ENCODE measurements at regions not wholly inside any gene's neighbourhood (a gene's known extent, or its start where the extent isn't known, plus 50 kb on each side); places are given as distances from the start of the nearest gene placed in this dataset.

DNA sequence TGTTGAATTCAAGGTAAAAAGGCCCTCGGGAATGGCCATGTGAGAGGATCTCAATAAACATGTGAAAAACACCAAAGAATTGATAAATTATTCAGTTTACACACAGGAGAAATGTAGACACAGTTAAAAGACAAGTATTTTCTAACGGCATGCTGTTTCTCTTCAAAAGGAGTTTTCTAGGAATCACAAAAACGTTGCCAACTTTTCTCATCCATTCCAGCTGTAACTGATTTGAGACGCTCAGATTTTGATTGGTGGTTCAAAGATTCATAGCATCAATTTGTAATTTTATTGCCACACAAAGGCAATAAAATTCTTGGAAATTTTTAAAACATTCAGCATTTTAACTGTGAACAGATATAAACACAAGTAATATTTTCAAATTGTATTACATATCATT is 384.9 kb upstream of the PFKP start:
- TF ChIP-seq, protein P1, sequence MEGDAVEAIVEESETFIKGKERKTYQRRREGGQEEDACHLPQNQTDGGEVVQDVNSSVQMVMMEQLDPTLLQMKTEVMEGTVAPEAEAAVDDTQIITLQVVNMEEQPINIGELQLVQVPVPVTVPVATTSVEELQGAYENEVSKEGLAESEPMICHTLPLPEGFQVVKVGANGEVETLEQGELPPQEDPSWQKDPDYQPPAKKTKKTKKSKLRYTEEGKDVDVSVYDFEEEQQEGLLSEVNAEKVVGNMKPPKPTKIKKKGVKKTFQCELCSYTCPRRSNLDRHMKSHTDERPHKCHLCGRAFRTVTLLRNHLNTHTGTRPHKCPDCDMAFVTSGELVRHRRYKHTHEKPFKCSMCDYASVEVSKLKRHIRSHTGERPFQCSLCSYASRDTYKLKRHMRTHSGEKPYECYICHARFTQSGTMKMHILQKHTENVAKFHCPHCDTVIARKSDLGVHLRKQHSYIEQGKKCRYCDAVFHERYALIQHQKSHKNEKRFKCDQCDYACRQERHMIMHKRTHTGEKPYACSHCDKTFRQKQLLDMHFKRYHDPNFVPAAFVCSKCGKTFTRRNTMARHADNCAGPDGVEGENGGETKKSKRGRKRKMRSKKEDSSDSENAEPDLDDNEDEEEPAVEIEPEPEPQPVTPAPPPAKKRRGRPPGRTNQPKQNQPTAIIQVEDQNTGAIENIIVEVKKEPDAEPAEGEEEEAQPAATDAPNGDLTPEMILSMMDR (IDR thresholded peaks at IDR 0.05; ENCODE audit: extremely low read depth, missing control alignments): no peak
- no peak for DNase-seq (ENCODE audit: low spot score)

DNA sequence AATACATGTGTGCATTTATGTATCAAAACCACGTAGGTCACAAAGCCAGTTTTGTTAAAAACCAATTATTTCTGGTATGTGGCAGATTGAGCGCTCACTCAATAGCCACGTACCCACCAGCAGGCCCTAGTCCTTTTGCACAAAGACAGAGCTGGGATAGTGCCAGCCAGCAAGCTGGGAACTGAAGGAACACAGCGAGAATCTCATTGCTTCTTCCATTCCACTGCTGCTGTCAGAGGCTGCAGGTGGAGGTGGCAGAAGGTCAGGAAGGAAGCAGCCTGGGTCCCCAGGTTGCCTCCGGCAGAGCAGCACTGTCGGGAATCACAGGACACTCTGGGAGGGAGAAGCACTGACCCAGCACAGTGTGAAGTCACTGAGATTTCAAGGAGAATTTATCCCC is 385.5 kb upstream of the PFKP start:
- TF ChIP-seq, protein P1 (IDR thresholded peaks at IDR 0.05; ENCODE audit: extremely low read depth, missing control alignments): no peak
- DNase-seq (ENCODE audit: low spot score): no peak

- TF ChIP-seq, protein P1 (IDR thresholded peaks at IDR 0.05; ENCODE audit: extremely low read depth, missing control alignments): no peak
- DNase-seq (ENCODE audit: low spot score): no peak
These were observed 386.5 kb upstream of the PFKP start for GRCh38 chr10:2680821-2681220.

GRCh38 chr10:2679646-2680045 is 387.7 kb upstream of the PFKP start:
- TF ChIP-seq, protein P1 (IDR thresholded peaks at IDR 0.05; ENCODE audit: extremely low read depth, missing control alignments): no peak

GRCh38 chr10:2676455-2676854 is 390.9 kb upstream of the PFKP start:
- TF ChIP-seq, protein P1 (IDR thresholded peaks at IDR 0.05; ENCODE audit: extremely low read depth, missing control alignments): no peak

More at GRCh38 chr10:2679646-2680045, 387.7 kb upstream of the PFKP start:
- no peak for DNase-seq (ENCODE audit: low spot score)

GRCh38 chr10:2674451-2674850 is 392.9 kb upstream of the PFKP start:
- TF ChIP-seq, protein P1 (IDR thresholded peaks at IDR 0.05; ENCODE audit: extremely low read depth, missing control alignments): no peak
- no peak for DNase-seq (ENCODE audit: low spot score)

More at GRCh38 chr10:2676455-2676854, 390.9 kb upstream of the PFKP start:
- DNase-seq (ENCODE audit: low spot score): no peak

- TF ChIP-seq, protein P1 (IDR thresholded peaks at IDR 0.05; ENCODE audit: extremely low read depth, missing control alignments): no peak
- DNase-seq (ENCODE audit: low spot score): no peak
These were observed 396.5 kb upstream of the PFKP start for GRCh38 chr10:2670864-2671263.

Measured in GM20000 (cell line).